ENCODE measurements at regions not wholly inside any gene's neighbourhood (a gene's known extent, or its start where the extent isn't known, plus 50 kb on each side); places are given as distances from the start of the nearest gene placed in this dataset.

GRCh38 chr14:42860371-42860770 is 1253.7 kb downstream of the LRFN5 start:
- no peak for TF ChIP-seq POLR2A (IDR thresholded peaks at IDR 0.05; ENCODE audit: low read depth, low read length)
- no peak for TF ChIP-seq CTCF (conservative IDR thresholded peaks at IDR 0.05; ENCODE audit: low read depth, low read length)
- no peak for TF ChIP-seq CEBPB (IDR thresholded peaks at IDR 0.05; ENCODE audit: low read depth, low read length)
- TF ChIP-seq RAD21 (IDR thresholded peaks at IDR 0.05; ENCODE audit: low read length), result no peak
- no peak for TF ChIP-seq ELK1 (IDR thresholded peaks at IDR 0.05; ENCODE audit: borderline replicate concordance, low read depth, low read length)
- no peak for TF ChIP-seq SMC3 (IDR thresholded peaks at IDR 0.05; ENCODE audit: low read depth, low read length)
